GM23338 (cell line): ENCODE measurements at regions not wholly inside any gene's neighbourhood (a gene's known extent, or its start where the extent isn't known, plus 50 kb on each side); places are given as distances from the start of the nearest gene placed in this dataset.

ENCODE experiments used
- ATAC-seq: fragments of 200-7000 bp; cut with Tn5 transposase; 3 replicates; pipeline ENCODE4 v1.9.1; 2020
- DNase-seq: peaks from one replicate; pipeline ENCODE4 v3.0.0-alpha.2; 2015; ENCODE audit warnings: low spot score
- H2AFZ ChIP-seq: fragments of 200-600 bp; sonication (generic); 2 replicates; pipeline ENCODE4 v1.8.0; 2016; ENCODE audit warnings: antibody characterized with exemption, mild to moderate bottlenecking, moderate library complexity
- H3F3A ChIP-seq: fragments of 200-600 bp; sonication (generic); replicated peaks from 2 replicates; pipeline ENCODE4 v1.8.0; 2017; ENCODE audit warnings: antibody characterized with exemption, mixed run types, low read depth
- H3K27ac ChIP-seq: fragments of 200-600 bp; sonication (generic); 2 replicates; pipeline ENCODE4 v1.6.1; 2016; ENCODE audit warnings: low read depth
- H3K27me3 ChIP-seq: fragments of 200-600 bp; sonication (generic); 2 replicates; pipeline ENCODE4 v1.8.0; 2016; ENCODE audit warnings: mild to moderate bottlenecking, mixed run types, moderate library complexity; ENCODE audit not compliant: insufficient read depth
- H3K36me3 ChIP-seq: fragments of 200-600 bp; sonication (generic); 2 replicates; pipeline ENCODE4 v1.8.0; 2016; ENCODE audit warnings: mild to moderate bottlenecking; ENCODE audit not compliant: insufficient read depth
- H3K4me1 ChIP-seq: fragments of 200-600 bp; sonication (generic); 2 replicates; pipeline ENCODE4 v1.8.0; 2016; ENCODE audit warnings: mild to moderate bottlenecking, moderate library complexity; ENCODE audit not compliant: insufficient read depth
- H3K4me2 ChIP-seq: fragments of 200-600 bp; sonication (generic); 2 replicates; pipeline ENCODE4 v1.7.1; 2017; ENCODE audit warnings: mixed run types
- H3K4me3 ChIP-seq: fragments of 200-600 bp; sonication (generic); 2 replicates; pipeline ENCODE4 v1.6.1; 2016; ENCODE audit warnings: mixed run types
- H3K79me2 ChIP-seq: fragments of 200-600 bp; sonication (generic); replicated peaks from 2 replicates; pipeline ENCODE4 v1.8.0; 2017; ENCODE audit warnings: mild to moderate bottlenecking; ENCODE audit not compliant: insufficient read depth
- H3K9me2 ChIP-seq: fragments of 200-600 bp; sonication (generic); 2 replicates; pipeline ENCODE4 v1.8.0; 2017; ENCODE audit not compliant: insufficient read depth
- H4K20me1 ChIP-seq: fragments of 200-600 bp; sonication (generic); replicated peaks from 2 replicates; pipeline ENCODE4 v1.8.0; 2017; ENCODE audit warnings: mild to moderate bottlenecking; ENCODE audit not compliant: insufficient read depth
- H3K27ac Mint-ChIP-seq: 2 replicates; pipeline ENCODE4 v1.8.0; 2020; ENCODE audit warnings: inconsistent platforms, mild to moderate bottlenecking, moderate library complexity, mixed read lengths
- H3K27me3 Mint-ChIP-seq: 3 replicates; pipeline ENCODE4 v1.8.0; 2022; ENCODE audit warnings: low read depth, mild to moderate bottlenecking, moderate library complexity, mixed read lengths, inconsistent platforms; ENCODE audit not compliant: insufficient read depth, poor library complexity
- H3K36me3 Mint-ChIP-seq: 3 replicates; pipeline ENCODE4 v1.8.0; 2021; ENCODE audit warnings: low read depth, mild to moderate bottlenecking, inconsistent platforms, moderate library complexity, mixed read lengths
- H3K4me1 Mint-ChIP-seq: 3 replicates; pipeline ENCODE4 v1.8.0; 2020; ENCODE audit warnings: mild to moderate bottlenecking, inconsistent platforms, mixed read lengths
- H3K4me3 Mint-ChIP-seq: 3 replicates; pipeline ENCODE4 v1.8.0; 2021; ENCODE audit warnings: moderate library complexity, mild to moderate bottlenecking, inconsistent platforms, mixed read lengths
- H3K9me3 Mint-ChIP-seq: 3 replicates; pipeline ENCODE4 v1.8.0; 2020; ENCODE audit warnings: moderate library complexity, mild to moderate bottlenecking, inconsistent platforms, mixed read lengths
- CREB1 ChIP-seq: fragments of 250-450 bp; sonication (Bioruptor Pico); IDR thresholded peaks from 2 replicates; pipeline ENCODE4 v1.5.0; 2020; ENCODE audit warnings: low read depth, mild to moderate bottlenecking, moderate library complexity
- CTCF ChIP-seq, 2 experiments: fragments of 200-600 bp in 1 of 2; sonication (generic) in 1 of 2; conservative IDR thresholded peaks; 2 replicates each; pipeline versions ENCODE4 v1.5.1 to v1.6.1; 2016 to 2017; ENCODE audit warnings: antibody characterized with exemption in 2 of 2, low read depth in 2 of 2, mild to moderate bottlenecking in 2 of 2, moderate library complexity in 1 of 2
- EZH2 ChIP-seq: fragments of 200-600 bp; sonication (generic); IDR thresholded peaks from one replicate; pipeline ENCODE4 v1.8.0; 2017; ENCODE audit warnings: antibody characterized with exemption, mild to moderate bottlenecking, low read depth; ENCODE audit not compliant: unreplicated experiment
- EZH2phosphoT487 ChIP-seq: fragments of 200-600 bp; sonication (generic); IDR thresholded peaks from one replicate; pipeline ENCODE4 v1.8.1; 2018; ENCODE audit warnings: antibody characterized with exemption; ENCODE audit not compliant: unreplicated experiment
- JUNB ChIP-seq: IDR thresholded peaks from one replicate; pipeline ENCODE4 v1.6.1; 2016; ENCODE audit warnings: antibody characterized with exemption; ENCODE audit not compliant: unreplicated experiment
- NANOG ChIP-seq: IDR thresholded peaks from 2 replicates; pipeline ENCODE4 v1.6.1; 2016; ENCODE audit warnings: antibody characterized with exemption, borderline replicate concordance
- POLR2AphosphoS5 ChIP-seq: IDR thresholded peaks from 2 replicates; pipeline ENCODE4 v1.6.1; 2016; ENCODE audit warnings: antibody characterized with exemption, low read depth
- REST ChIP-seq: IDR thresholded peaks from one replicate; pipeline ENCODE4 v1.6.1; 2018; ENCODE audit warnings: antibody characterized with exemption; ENCODE audit not compliant: unreplicated experiment
- STAT1 ChIP-seq: IDR thresholded peaks from one replicate; pipeline ENCODE4 v1.6.1; 2016; ENCODE audit warnings: antibody characterized with exemption; ENCODE audit not compliant: unreplicated experiment
- ZNF114 ChIP-seq: fragments of 250-450 bp; sonication (Bioruptor Pico); IDR thresholded peaks from 2 replicates; pipeline ENCODE4 v1.5.0; 2020; ENCODE audit warnings: mild to moderate bottlenecking, moderate library complexity
- ZNF331 ChIP-seq: fragments of 250-450 bp; sonication (Bioruptor Pico); IDR thresholded peaks from 2 replicates; pipeline ENCODE4 v1.5.0; 2020; ENCODE audit warnings: low read depth, mild to moderate bottlenecking, moderate library complexity
- TF ChIP-seq, protein P1 (sequence below): IDR thresholded peaks from 2 replicates; pipeline ENCODE4 v1.6.1; 2016; ENCODE audit warnings: antibody characterized with exemption
- TF ChIP-seq, protein P2 (sequence below): fragments of 250-450 bp; sonication (Bioruptor Pico); IDR thresholded peaks from 2 replicates; pipeline ENCODE4 v1.5.0; 2020; ENCODE audit warnings: mild to moderate bottlenecking, moderate library complexity

GRCh38 chr14:58769011-58769643, 131.4 kb downstream of the DACT1 start:
- Mint-ChIP-seq H3K27me3 (peaks cover 60% of the 10 kb centered on the region), H3K36me3 (no peaks in the 10 kb centered on the region), H3K4me1 (peaks cover 35% of the 10 kb centered on the region), H3K9me3 (no peaks in the 10 kb centered on the region), H3K27ac (no peak overlapping the region), H3K4me3 (peak overlapping the region; percentile 12; the same call in 1 of the 3 replicates)
- H3K27ac ChIP-seq = no peak overlapping the region
- H3K4me2 ChIP-seq = peak overlapping the region; percentile 27
- no peaks in the 10 kb centered on the region for H4K20me1 ChIP-seq
- H3K4me1 ChIP-seq = peaks cover 43% of the 10 kb centered on the region
- ATAC-seq (peak; percentile 93), DNase-seq (peak; percentile 62)
- no peaks in the 10 kb centered on the region for H3K36me3 ChIP-seq
- H3K79me2 ChIP-seq = no peaks in the 10 kb centered on the region
- peaks cover 33% of the 10 kb centered on the region for H3K27me3 ChIP-seq
- H3F3A ChIP-seq = no peaks in the 10 kb centered on the region
- no peaks in the 10 kb centered on the region for H3K9me2 ChIP-seq
- H3K4me3 ChIP-seq = no peak overlapping the region; the same call in 1 of the 2 replicates
- no peak overlapping the region for H2AFZ ChIP-seq
- TF ChIP-seq NANOG (peak; percentile 98), ZNF114 (no peak), CTCF (conservative IDR thresholded peaks at IDR 0.05; ENCODE audit: low read depth in 2 of 2) (no peak), EZH2phosphoT487 (no peak), POLR2AphosphoS5 (no peak), JUNB (no peak), CREB1 (CRISPR knock-in tag) (peak; percentile 31; the same call in 1 of the 2 replicates), EZH2 (no peak), REST (no peak), STAT1 (no peak), ZNF331 (CRISPR knock-in tag) (no peak)
- TF ChIP-seq, protein P1, sequence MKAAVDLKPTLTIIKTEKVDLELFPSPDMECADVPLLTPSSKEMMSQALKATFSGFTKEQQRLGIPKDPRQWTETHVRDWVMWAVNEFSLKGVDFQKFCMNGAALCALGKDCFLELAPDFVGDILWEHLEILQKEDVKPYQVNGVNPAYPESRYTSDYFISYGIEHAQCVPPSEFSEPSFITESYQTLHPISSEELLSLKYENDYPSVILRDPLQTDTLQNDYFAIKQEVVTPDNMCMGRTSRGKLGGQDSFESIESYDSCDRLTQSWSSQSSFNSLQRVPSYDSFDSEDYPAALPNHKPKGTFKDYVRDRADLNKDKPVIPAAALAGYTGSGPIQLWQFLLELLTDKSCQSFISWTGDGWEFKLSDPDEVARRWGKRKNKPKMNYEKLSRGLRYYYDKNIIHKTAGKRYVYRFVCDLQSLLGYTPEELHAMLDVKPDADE = no peak
- TF ChIP-seq, protein P2, sequence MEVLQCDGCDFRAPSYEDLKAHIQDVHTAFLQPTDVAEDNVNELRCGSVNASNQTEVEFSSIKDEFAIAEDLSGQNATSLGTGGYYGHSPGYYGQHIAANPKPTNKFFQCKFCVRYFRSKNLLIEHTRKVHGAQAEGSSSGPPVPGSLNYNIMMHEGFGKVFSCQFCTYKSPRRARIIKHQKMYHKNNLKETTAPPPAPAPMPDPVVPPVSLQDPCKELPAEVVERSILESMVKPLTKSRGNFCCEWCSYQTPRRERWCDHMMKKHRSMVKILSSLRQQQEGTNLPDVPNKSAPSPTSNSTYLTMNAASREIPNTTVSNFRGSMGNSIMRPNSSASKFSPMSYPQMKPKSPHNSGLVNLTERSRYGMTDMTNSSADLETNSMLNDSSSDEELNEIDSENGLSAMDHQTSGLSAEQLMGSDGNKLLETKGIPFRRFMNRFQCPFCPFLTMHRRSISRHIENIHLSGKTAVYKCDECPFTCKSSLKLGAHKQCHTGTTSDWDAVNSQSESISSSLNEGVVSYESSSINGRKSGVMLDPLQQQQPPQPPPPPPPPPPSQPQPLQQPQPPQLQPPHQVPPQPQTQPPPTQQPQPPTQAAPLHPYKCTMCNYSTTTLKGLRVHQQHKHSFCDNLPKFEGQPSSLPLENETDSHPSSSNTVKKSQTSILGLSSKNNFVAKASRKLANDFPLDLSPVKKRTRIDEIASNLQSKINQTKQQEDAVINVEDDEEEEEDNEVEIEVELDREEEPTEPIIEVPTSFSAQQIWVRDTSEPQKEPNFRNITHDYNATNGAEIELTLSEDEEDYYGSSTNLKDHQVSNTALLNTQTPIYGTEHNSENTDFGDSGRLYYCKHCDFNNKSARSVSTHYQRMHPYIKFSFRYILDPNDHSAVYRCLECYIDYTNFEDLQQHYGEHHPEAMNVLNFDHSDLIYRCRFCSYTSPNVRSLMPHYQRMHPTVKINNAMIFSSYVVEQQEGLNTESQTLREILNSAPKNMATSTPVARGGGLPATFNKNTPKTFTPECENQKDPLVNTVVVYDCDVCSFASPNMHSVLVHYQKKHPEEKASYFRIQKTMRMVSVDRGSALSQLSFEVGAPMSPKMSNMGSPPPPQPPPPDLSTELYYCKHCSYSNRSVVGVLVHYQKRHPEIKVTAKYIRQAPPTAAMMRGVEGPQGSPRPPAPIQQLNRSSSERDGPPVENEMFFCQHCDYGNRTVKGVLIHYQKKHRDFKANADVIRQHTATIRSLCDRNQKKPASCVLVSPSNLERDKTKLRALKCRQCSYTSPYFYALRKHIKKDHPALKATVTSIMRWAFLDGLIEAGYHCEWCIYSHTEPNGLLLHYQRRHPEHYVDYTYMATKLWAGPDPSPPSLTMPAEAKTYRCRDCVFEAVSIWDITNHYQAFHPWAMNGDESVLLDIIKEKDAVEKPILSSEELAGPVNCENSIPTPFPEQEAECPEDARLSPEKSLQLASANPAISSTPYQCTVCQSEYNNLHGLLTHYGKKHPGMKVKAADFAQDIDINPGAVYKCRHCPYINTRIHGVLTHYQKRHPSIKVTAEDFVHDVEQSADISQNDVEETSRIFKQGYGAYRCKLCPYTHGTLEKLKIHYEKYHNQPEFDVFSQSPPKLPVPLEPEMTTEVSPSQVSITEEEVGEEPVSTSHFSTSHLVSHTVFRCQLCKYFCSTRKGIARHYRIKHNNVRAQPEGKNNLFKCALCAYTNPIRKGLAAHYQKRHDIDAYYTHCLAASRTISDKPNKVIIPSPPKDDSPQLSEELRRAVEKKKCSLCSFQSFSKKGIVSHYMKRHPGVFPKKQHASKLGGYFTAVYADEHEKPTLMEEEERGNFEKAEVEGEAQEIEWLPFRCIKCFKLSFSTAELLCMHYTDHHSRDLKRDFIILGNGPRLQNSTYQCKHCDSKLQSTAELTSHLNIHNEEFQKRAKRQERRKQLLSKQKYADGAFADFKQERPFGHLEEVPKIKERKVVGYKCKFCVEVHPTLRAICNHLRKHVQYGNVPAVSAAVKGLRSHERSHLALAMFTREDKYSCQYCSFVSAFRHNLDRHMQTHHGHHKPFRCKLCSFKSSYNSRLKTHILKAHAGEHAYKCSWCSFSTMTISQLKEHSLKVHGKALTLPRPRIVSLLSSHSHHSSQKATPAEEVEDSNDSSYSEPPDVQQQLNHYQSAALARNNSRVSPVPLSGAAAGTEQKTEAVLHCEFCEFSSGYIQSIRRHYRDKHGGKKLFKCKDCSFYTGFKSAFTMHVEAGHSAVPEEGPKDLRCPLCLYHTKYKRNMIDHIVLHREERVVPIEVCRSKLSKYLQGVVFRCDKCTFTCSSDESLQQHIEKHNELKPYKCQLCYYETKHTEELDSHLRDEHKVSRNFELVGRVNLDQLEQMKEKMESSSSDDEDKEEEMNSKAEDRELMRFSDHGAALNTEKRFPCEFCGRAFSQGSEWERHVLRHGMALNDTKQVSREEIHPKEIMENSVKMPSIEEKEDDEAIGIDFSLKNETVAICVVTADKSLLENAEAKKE (CRISPR knock-in tag) = peak; percentile 27; the same call in 1 of the 2 replicates
